Breast epithelium (tissue), 3 donors: ENCODE measurements at regions not wholly inside any gene's neighbourhood (a gene's known extent, or its start where the extent isn't known, plus 50 kb on each side); places are given as distances from the start of the nearest gene placed in this dataset.

Source experiments
- POLR2A ChIP-seq: fragments of 450-650 bp; IDR thresholded peaks from one replicate; pipeline ENCODE4 v1.6.1; 2016; ENCODE audit warnings: antibody characterized with exemption, mild to moderate bottlenecking, moderate library complexity
- POLR2AphosphoS5 ChIP-seq, 3 donors: sonication (generic); formaldehyde crosslinking; IDR thresholded peaks; one replicate each; pipeline ENCODE4 v1.6.1; 2017; ENCODE audit warnings: antibody characterized with exemption in 3 of 3
- TF ChIP-seq, protein P1 (sequence below), 3 donors: fragments of 450-650 bp; IDR thresholded peaks; one replicate each; pipeline ENCODE4 v1.5.1; 2016 to 2017; ENCODE audit warnings: antibody characterized with exemption in 3 of 3, mild to moderate bottlenecking in 3 of 3, moderate library complexity in 3 of 3

DNA sequence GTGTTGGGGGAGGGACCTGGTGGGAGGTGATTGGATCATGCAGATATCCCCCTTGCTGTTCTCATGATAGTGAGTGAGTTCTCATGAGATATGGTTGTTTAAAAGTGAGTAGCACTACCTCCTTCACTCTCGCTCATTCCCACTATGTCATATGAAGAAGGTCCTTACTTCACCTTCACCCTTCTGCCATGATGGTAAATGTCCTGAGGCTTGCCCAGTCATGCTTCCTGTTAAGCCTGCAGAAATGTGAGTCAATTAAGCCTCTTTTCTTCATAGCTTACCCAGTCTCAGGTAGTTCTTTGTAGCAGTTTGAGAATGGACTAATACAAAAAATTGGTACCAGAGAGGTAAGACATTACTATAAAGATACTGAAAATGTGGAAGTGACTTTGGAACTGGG lies 425.9 kb downstream of the HTR1B start:
- TF ChIP-seq, protein P1, sequence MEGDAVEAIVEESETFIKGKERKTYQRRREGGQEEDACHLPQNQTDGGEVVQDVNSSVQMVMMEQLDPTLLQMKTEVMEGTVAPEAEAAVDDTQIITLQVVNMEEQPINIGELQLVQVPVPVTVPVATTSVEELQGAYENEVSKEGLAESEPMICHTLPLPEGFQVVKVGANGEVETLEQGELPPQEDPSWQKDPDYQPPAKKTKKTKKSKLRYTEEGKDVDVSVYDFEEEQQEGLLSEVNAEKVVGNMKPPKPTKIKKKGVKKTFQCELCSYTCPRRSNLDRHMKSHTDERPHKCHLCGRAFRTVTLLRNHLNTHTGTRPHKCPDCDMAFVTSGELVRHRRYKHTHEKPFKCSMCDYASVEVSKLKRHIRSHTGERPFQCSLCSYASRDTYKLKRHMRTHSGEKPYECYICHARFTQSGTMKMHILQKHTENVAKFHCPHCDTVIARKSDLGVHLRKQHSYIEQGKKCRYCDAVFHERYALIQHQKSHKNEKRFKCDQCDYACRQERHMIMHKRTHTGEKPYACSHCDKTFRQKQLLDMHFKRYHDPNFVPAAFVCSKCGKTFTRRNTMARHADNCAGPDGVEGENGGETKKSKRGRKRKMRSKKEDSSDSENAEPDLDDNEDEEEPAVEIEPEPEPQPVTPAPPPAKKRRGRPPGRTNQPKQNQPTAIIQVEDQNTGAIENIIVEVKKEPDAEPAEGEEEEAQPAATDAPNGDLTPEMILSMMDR (IDR thresholded peaks at IDR 0.05) = no peak
- TF ChIP-seq POLR2AphosphoS5 (IDR thresholded peaks at IDR 0.05) (no peak), POLR2A (no peak)
